ENCODE measurements at regions not wholly inside any gene's neighbourhood (a gene's known extent, or its start where the extent isn't known, plus 50 kb on each side); places are given as distances from the start of the nearest gene placed in this dataset.

- TF ChIP-seq CTCF (IDR thresholded peaks at IDR 0.05 in 8 of 11, conservative IDR thresholded peaks at IDR 0.05 in 3 of 11), result no peak
- no peak for TF ChIP-seq POLR2AphosphoS5 (IDR thresholded peaks at IDR 0.05)
These were observed 344.2 kb downstream of the HDGFL1 start for GRCh38 chr6:22913612-22914011.
